PC-9 (cell line): ENCODE measurements at regions not wholly inside any gene's neighbourhood (a gene's known extent, or its start where the extent isn't known, plus 50 kb on each side); places are given as distances from the start of the nearest gene placed in this dataset.

Source experiments
- BruUV-seq: library from RNA; stranded (reverse); fragments of 400-500 nt; replicated peaks from 2 replicates; lab custom pipeline; 2021; lab: Mats Ljungman, UMichigan
- CTCF ChIA-PET: fragments of 300-600 bp; sonication (Branson Sonifier 250); formaldehyde crosslinking; loops from one replicate; lab custom pipeline; 2022; ENCODE audit warnings: antibody characterized with exemption; lab: Charles Lee
- POLR2A ChIA-PET: fragments of 300-600 bp; sonication (Branson Sonifier 250); formaldehyde crosslinking; loops from one replicate; lab custom pipeline; 2022; ENCODE audit warnings: antibody characterized with exemption; ENCODE audit not compliant: unreplicated experiment; lab: Charles Lee
- DNase-seq, 2 experiments: peaks; one replicate each; pipeline versions ENCODE4 v3.0.0 to v3.0.0-alpha.2; 2015 to 2022; ENCODE audit warnings: mixed read lengths in 1 of 2
- H2AFZ ChIP-seq: fragments of 200-600 bp; sonication (generic); 2 replicates; pipeline ENCODE4 v1.8.1; 2017; ENCODE audit warnings: antibody characterized with exemption
- H3F3A ChIP-seq: fragments of 200-600 bp; sonication (generic); 2 replicates; pipeline ENCODE4 v1.8.1; 2017; ENCODE audit warnings: antibody characterized with exemption, mild to moderate bottlenecking, low read depth; ENCODE audit not compliant: insufficient read depth
- H3K27ac ChIP-seq: fragments of 200-600 bp; sonication (generic); 2 replicates; pipeline ENCODE4 v1.6.1; 2016; ENCODE audit warnings: mixed run types
- H3K27me3 ChIP-seq: fragments of 200-600 bp; sonication (generic); 2 replicates; pipeline ENCODE4 v1.6.1; 2016; ENCODE audit warnings: low read depth, mixed run types; ENCODE audit not compliant: insufficient read depth
- H3K36me3 ChIP-seq: fragments of 200-600 bp; sonication (generic); 2 replicates; pipeline ENCODE4 v1.6.1; 2016; ENCODE audit warnings: low read depth, mixed run types
- H3K4me1 ChIP-seq: fragments of 200-600 bp; sonication (generic); replicated peaks from 2 replicates; pipeline ENCODE4 v1.6.1; 2016; ENCODE audit warnings: mixed run types; ENCODE audit not compliant: insufficient read depth
- H3K4me2 ChIP-seq: fragments of 200-600 bp; sonication (generic); 2 replicates; pipeline ENCODE4 v1.6.1; 2017; ENCODE audit warnings: mixed run types
- H3K4me3 ChIP-seq: fragments of 200-600 bp; sonication (generic); 2 replicates; pipeline ENCODE4 v1.6.1; 2016; ENCODE audit warnings: mixed run types
- H3K79me2 ChIP-seq: fragments of 200-600 bp; sonication (generic); 2 replicates; pipeline ENCODE4 v1.6.1; 2017; ENCODE audit warnings: low read depth, mixed run types
- H3K9me2 ChIP-seq: fragments of 200-600 bp; sonication (generic); 2 replicates; pipeline ENCODE4 v1.8.1; 2017; ENCODE audit warnings: mild to moderate bottlenecking; ENCODE audit not compliant: insufficient read depth
- H3K9me3 ChIP-seq: fragments of 200-600 bp; sonication (generic); 2 replicates; pipeline ENCODE4 v1.8.1; 2016; ENCODE audit warnings: low read depth; ENCODE audit not compliant: insufficient read depth
- H4K20me1 ChIP-seq: fragments of 200-600 bp; sonication (generic); 2 replicates; pipeline ENCODE4 v1.8.1; 2017; ENCODE audit not compliant: insufficient read depth
- CTCF ChIP-seq: fragments of 200-600 bp; sonication (generic); conservative IDR thresholded peaks from 2 replicates; pipeline ENCODE4 v1.6.1; 2017; ENCODE audit warnings: mixed run types, antibody characterized with exemption, mild to moderate bottlenecking, moderate library complexity
- EZH2 ChIP-seq: fragments of 200-600 bp; sonication (generic); IDR thresholded peaks from 2 replicates; pipeline ENCODE4 v1.8.0; 2017; ENCODE audit warnings: antibody characterized with exemption, low read depth
- intact Hi-C: fragments of 100-400 bp; cut with micrococcal nuclease; formaldehyde crosslinking; loops from one replicate; pipeline ENCODE4 v1.10.0; 2022; ENCODE audit not compliant: unreplicated experiment

- H3K36me3 ChIP-seq: no peaks in the 10 kb centered on the region
- BruUV-seq: no TSS peak
- H2AFZ ChIP-seq: no peak overlapping the region
- POLR2A ChIA-PET: no interaction called here
- CTCF ChIA-PET: no interaction called here
- no peak overlapping the region for H3K4me3 ChIP-seq
- no peak for DNase-seq
- no peak overlapping the region for H3K4me2 ChIP-seq
- intact Hi-C loops: no loop called here
- H3K4me1 ChIP-seq: no peaks in the 10 kb centered on the region
- H4K20me1 ChIP-seq: no peaks in the 10 kb centered on the region
- no peak overlapping the region for H3K27ac ChIP-seq
- no peaks in the 10 kb centered on the region for H3K79me2 ChIP-seq
- H3K9me2 ChIP-seq: no peaks in the 10 kb centered on the region
- no peaks in the 10 kb centered on the region for H3F3A ChIP-seq
- H3K9me3 ChIP-seq: no peaks in the 10 kb centered on the region
- no peaks in the 10 kb centered on the region for H3K27me3 ChIP-seq
- TF ChIP-seq EZH2: no peak
- no peak for TF ChIP-seq CTCF
Observed at GRCh38 chr14:97536421-97536820, 739.2 kb downstream of the VRK1 start.

DNA sequence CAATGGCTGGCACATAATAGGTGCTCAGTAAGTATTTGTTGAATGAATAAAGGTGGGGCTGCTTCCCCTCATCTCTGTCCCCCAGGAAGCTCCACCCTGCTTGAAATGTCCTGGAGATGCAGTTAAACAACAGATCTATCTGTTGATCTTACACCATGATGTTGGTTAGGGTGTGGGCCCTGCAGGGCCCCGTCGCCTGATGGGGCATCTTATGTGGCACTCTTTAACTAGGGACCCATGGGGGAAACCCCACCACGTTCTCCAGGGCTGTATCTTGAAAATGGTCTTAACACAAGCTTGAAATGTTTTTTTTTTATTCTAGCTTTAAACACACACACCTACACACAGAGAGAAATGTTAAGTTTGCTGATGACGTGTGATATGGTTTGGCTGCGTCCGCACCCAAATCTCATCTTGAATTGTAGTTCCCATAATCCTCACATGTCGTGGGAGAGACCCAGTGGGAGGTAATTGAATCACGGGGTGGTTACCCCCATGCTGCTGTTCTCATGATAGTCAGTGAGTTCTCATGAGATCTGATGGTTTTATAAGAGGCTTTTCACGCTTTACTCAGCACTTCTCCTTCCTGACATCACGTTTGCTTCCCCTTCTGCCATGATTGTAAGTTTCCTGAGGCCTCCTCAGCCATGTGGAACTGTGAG, 741.7 kb downstream of the VRK1 start:
- no peaks in the 10 kb centered on the region for H3K27me3 ChIP-seq
- H3K4me3 ChIP-seq: no peak overlapping the region
- H3K36me3 ChIP-seq: no peaks in the 10 kb centered on the region
- ChIA-PET CTCF (no interaction called here), POLR2A (no interaction called here)
- intact Hi-C loops: no loop called here
- DNase-seq: no peak
- no peaks in the 10 kb centered on the region for H3F3A ChIP-seq
- no peak overlapping the region for H2AFZ ChIP-seq
- no TSS peak for BruUV-seq
- H3K9me2 ChIP-seq: no peaks in the 10 kb centered on the region
- no peaks in the 10 kb centered on the region for H3K79me2 ChIP-seq
- no peaks in the 10 kb centered on the region for H4K20me1 ChIP-seq
- no peaks in the 10 kb centered on the region for H3K4me1 ChIP-seq
- no peak overlapping the region for H3K27ac ChIP-seq
- no peaks in the 10 kb centered on the region for H3K9me3 ChIP-seq
- TF ChIP-seq CTCF (no peak), EZH2 (no peak)
- H3K4me2 ChIP-seq: no peak overlapping the region

DNA sequence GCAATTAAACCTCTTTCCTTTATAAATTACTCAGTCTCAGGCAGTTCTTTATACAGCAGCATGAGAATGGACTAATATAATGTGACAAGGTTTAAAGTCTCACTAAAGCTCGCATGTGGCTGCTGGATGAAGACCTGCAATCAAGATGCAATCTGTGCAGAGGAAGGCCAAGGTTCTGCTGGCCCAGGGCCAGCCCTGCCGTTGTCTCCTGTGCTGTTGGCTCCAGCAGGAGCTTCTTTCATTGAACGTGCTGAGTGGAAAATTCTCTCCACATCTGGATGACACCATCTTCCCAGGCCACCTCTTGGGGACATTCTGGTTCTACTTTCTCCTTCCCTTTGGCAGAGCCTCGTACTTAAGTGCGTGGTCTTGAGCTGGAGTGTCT, 742.2 kb downstream of the VRK1 start:
- no peaks in the 10 kb centered on the region for H3K9me3 ChIP-seq
- H2AFZ ChIP-seq: no peak overlapping the region
- ChIA-PET CTCF (no interaction called here), POLR2A (no interaction called here)
- no peaks in the 10 kb centered on the region for H3K4me1 ChIP-seq
- no peaks in the 10 kb centered on the region for H3K27me3 ChIP-seq
- TF ChIP-seq EZH2: no peak
- no peak for TF ChIP-seq CTCF
- no peaks in the 10 kb centered on the region for H3K36me3 ChIP-seq
- intact Hi-C loops: no loop called here
- no peak overlapping the region for H3K27ac ChIP-seq
- H4K20me1 ChIP-seq: no peaks in the 10 kb centered on the region
- H3K79me2 ChIP-seq: no peaks in the 10 kb centered on the region
- H3K9me2 ChIP-seq: no peaks in the 10 kb centered on the region
- no peak overlapping the region for H3K4me3 ChIP-seq
- H3F3A ChIP-seq: no peaks in the 10 kb centered on the region
- DNase-seq: no peak
- BruUV-seq: no TSS peak
- no peak overlapping the region for H3K4me2 ChIP-seq
